HG03196 (cell line): ENCODE measurements at regions not wholly inside any gene's neighbourhood (a gene's known extent, or its start where the extent isn't known, plus 50 kb on each side); places are given as distances from the start of the nearest gene placed in this dataset.
"Not testable (repeated sequence)": the region's sequence is repeated elsewhere in the genome, so short reads cannot be mapped to it uniquely, and the experiment has no call there.

Source experiments
- ATAC-seq: cut with Tn5 transposase; IDR thresholded peaks from one replicate; pipeline ENCODE4 v1.9.1; 2021; ENCODE audit not compliant: unreplicated experiment

DNA sequence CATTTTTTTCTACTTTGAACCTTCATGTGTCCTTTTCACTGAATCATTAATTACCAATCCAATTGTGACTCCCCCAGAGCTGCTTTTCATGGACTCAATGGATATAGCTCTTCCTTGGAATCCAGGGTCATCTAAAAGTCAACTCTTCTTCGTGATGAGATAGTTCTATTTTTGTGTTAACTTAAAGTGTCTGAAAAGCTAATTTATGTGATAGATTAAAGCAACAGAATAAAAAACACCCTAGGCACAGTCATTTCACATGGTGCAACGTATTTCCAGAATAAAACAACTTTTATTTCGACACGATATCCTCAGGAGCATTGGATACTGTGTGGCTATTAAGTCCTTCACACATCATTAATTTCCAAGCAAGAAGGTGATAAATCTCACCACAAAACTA, 250.6 kb upstream of the SPHKAP start:
- ATAC-seq, result no peak

DNA sequence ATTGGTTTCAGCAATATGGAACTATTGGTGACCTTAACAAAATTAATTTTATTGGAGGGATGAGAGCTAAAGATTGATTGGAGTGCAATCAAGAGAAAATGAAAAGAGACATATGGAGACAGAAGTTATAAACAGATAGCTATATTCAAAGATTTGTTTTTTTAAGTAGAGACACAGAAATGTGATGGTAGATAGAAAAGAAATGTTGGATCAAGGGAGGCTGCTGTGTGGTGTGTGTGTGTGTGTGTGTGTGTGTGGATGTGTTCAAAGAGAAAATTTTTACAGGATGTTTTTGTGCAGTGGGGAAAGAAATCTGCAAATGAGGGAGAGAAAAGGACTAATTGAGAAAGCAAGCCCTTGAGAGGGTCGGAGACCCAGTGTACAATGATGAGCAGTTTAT, 249.5 kb upstream of the SPHKAP start:
- ATAC-seq, result no peak

- no peak for ATAC-seq
Measured at GRCh38 chr2:228426502-228427216, 245.2 kb upstream of the SPHKAP start.

- ATAC-seq, result not testable (repeated sequence)
Measured at GRCh38 chr2:228425411-228426060, 244.0 kb upstream of the SPHKAP start.

- no peak for ATAC-seq
Measured at GRCh38 chr2:228417956-228418355, 236.5 kb upstream of the SPHKAP start.

DNA sequence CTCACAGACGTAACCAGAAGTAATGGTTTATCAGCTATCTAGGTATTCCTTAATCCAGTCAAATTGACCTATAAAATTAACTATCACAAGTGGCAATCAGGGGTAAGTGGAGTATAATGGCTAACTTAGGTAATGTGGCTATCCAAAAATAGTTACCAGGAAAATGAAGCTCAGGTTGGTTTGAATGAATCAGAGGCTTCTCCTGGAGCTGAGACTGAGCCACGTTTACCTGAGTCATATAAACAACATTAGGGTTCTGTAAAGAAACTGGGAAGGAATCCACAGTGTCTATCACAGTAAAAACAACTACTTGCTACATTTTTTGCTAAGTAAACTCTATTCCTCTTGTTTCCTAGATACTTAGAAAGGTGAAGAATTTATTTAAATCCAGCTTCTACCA, 236.0 kb upstream of the SPHKAP start:
- ATAC-seq, result no peak

DNA sequence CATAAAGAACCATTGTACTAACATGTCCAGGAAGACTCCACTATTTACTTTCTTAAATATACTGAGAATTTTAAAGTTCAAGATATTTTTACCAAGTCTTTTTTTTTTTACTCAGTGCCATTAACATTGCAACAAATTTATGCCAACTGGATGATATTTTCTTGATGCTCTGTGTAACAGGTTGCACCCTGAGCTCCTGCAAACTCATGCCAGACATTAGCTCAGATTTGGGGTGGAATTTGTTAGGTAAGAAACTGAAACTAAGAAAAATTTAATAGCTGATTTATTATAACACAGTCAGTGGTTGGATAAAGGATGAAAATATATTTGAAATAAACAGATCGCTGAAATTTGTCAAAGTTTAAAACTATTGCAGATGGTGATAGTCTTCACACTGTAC, 228.6 kb upstream of the SPHKAP start:
- ATAC-seq, result no peak

DNA sequence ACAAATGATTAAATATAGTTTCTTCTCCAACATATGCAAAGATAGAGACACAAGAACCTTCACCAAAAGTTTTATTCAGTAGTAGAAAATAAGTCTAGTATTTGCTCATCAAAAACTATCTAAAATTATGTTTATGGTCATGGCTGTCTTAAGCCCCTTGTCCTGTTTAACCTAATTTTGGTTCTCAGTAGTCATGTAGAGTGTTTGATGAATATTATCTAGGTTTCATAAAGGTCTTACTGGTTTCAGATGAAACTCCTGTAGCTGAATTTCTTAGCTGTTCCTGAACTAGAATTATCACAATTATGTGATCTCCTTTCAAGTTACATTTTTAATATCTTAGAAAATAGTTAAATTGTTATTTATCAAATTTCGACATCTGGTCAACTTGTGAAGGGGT, 228.0 kb upstream of the SPHKAP start:
- no peak for ATAC-seq

- no peak for ATAC-seq
Measured at GRCh38 chr2:228408529-228409227, 227.2 kb upstream of the SPHKAP start.

GRCh38 chr2:228407821-228408220, 226.3 kb upstream of the SPHKAP start:
- no peak for ATAC-seq

GRCh38 chr2:228401065-228401912, 219.8 kb upstream of the SPHKAP start:
- ATAC-seq, result no peak

- no peak for ATAC-seq
Measured at GRCh38 chr2:228387776-228388175, 206.3 kb upstream of the SPHKAP start.

DNA sequence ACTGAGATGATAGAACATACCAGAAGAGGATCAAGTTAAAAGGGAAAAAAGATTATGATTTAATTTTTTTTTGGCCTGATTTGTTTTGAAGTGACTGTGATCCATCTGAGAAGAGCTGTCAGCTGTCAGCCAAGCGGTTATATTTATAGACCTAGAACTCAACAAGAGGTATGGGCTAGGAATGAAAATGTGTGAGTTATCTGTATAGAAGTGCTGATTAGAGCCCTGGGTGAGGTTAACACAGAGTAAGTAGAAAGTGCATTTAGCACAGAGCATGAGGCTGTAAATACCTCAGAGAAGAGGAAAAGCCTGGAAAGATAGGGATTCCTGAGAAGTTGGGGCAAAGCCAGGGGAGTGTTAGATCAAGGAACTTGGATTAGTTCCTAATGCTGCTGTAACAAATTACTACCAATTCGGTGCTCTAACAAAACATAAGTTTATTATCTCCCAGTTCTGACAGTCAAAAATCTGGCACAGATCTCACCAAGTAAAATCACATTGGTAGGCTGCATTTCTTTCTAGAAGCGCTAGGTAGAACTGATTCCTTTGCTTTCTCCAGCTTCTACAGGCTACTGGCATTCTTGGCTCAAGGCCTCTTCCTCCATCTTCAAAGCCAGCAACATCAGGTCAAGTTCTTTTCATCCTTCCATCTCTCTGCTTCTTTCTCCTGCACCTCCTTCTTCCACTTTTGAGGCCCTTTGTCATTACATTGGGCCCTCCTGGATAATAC, 197.4 kb upstream of the SPHKAP start:
- no peak for ATAC-seq

DNA sequence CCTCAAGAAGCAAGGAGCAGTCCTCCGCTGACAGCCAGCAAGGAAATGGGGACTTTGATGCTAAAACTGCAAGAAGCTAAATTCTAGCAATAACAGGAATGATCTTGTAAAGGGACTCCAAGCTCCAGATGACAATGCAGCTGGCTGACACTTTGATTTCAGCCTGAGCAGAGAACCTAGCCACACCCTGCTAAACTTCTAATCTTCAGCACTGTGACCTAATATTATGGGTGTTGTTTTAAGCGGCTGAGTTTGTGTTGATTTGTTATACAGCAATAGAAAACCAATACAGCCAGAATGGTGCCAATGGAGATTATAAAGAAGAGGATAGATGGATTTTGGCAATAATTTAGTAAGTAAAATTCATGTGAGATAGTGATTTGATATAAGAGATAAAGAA, 196.7 kb upstream of the SPHKAP start:
- no peak for ATAC-seq

GRCh38 chr2:228377533-228377932, 196.0 kb upstream of the SPHKAP start:
- no peak for ATAC-seq

DNA sequence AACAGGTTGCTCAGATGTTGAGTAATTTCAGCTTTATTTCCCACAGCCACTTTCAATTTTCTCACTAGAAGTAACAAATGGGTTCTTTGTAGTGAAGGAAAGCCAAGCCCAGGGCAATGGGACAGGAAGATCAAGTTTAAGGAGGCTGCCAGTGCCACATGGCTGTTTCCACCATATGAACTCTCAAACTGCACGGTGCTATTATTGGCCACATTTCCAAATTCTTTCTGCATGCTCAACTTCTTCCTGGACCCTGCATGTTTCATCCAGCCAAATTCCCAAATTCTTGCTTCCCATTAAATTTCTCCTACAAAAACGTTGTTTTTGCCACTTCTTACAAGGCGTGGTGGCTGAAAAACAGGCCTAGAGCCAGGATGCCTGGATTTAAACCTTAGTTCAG, 193.3 kb upstream of the SPHKAP start:
- no peak for ATAC-seq

DNA sequence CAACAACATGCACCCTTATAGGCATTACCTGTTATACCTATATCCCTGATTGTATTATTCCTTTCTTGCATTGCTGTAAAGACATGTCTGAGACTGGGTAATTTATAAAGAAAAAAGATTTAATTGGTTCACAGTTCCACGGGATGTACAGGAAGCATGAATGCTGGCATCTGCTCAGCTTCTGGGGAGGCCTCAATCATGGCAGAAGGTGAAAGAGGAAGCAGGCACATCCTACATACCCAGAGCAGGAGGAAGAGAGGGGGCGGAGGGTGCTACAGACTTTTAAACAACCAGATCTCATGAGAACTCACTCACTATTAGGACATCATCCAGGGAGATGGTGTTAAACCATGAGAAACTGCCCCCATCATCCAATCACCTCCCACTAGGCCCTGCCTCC, 191.7 kb upstream of the SPHKAP start:
- ATAC-seq, result no peak

GRCh38 chr2:228372212-228372611, 190.7 kb upstream of the SPHKAP start:
- no peak for ATAC-seq

DNA sequence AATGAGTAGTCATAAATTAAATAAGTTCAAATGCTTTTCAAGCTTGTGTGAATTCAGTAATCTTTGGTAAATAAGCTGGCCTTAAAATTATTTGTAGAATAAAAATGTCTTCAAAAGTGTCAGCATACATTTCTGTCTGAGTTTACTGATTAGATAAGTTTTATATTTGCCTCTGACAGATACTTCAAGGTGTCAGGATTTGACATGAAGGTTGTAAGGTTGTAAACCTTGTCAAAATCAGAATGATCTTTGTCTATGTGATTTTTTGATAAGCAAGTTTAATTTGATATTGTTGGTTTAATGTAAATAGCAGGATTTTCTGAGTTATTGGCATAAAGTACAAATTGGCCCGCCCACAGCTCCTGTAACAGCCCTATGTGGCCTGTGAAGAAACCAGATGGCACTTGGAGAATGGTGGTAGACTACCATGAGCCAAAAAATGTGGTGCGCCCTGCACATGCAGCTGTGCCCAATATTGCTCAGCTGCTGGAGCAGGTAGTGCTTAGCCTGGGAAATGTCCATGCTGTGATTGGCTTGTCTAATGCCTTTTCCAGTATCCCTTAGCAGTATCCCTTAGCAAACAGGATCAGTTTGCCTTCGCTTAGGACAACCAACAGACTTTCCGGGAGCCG, 188.0 kb upstream of the SPHKAP start:
- no peak for ATAC-seq

DNA sequence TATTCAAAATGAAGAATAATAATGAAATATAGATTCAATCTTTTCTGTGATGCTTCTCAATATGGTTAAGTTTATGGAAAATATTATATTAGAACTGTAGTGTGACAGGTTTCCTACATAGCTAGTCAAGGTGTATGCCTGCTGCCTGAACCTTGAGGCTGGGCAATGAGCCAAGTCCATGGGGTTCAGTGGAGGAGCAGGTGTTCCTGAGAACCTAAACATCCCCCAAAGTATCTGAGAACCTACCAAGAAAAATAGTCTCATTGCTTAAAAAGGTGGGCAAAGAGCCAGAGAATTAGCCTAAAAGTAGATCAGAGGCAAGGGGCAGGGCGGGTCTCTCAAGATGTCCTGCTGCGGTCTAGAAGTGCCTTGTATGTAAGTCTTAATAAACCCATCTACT, 185.9 kb upstream of the SPHKAP start:
- no peak for ATAC-seq
